ENCODE measurements at regions not wholly inside any gene's neighbourhood (a gene's known extent, or its start where the extent isn't known, plus 50 kb on each side); places are given as distances from the start of the nearest gene placed in this dataset.

- intact Hi-C loops (cut with micrococcal nuclease; ENCODE audit: unreplicated experiment): no loop called here
- H3K27ac Mint-ChIP-seq (ENCODE audit: unreplicated experiment): no peak overlapping the region
- H3K4me1 ChIP-seq: no peaks in the 10 kb centered on the region
- ChIA-PET POLR2A (no interaction called here), CTCF (no interaction called here)
- H3K4me3 Mint-ChIP-seq (ENCODE audit: unreplicated experiment): no peak overlapping the region
- TF ChIP-seq CTCF (IDR thresholded peaks at IDR 0.05; ENCODE audit: insufficient read depth in 1 of 2, low read depth in 1 of 2, low read length in 1 of 2, severe bottlenecking in 1 of 2, unreplicated experiment in 1 of 2): no peak
- H3K4me3 ChIP-seq (ENCODE audit: low read depth, low read length): no peak overlapping the region
- H3K9me3 Mint-ChIP-seq (ENCODE audit: unreplicated experiment): no peaks in the 10 kb centered on the region
- BruUV-seq (replicated peaks): no TSS peak
- peaks cover 2% of the 10 kb centered on the region for H3K27me3 Mint-ChIP-seq (ENCODE audit: insufficient read depth, unreplicated experiment)
- DNase-seq: no peak
- no peaks in the 10 kb centered on the region for H3K4me1 Mint-ChIP-seq (ENCODE audit: low read depth, unreplicated experiment)
- H3K36me3 ChIP-seq (ENCODE audit: control insufficient read depth, insufficient read depth, low read length): no peaks in the 10 kb centered on the region
- no peaks in the 10 kb centered on the region for H3K27me3 ChIP-seq (replicated peaks; ENCODE audit: control insufficient read depth, insufficient read depth, low read length)
- no peaks in the 10 kb centered on the region for H3K36me3 Mint-ChIP-seq (ENCODE audit: insufficient read depth, unreplicated experiment)
- H3K9me3 ChIP-seq: no peaks in the 10 kb centered on the region
Observed at GRCh38 chr2:235357881-235358280, 136.0 kb upstream of the AGAP1 start.

- no TSS peak for BruUV-seq (replicated peaks)
- intact Hi-C loops (cut with micrococcal nuclease; ENCODE audit: unreplicated experiment): no loop called here
- CTCF ChIA-PET: no interaction called here
Observed at GRCh38 chr2:235358981-235359471, 134.8 kb upstream of the AGAP1 start.

GRCh38 chr2:235360446-235360845 lies 133.4 kb upstream of the AGAP1 start:
- Mint-ChIP-seq H3K4me3 (ENCODE audit: unreplicated experiment) (no peak overlapping the region), H3K9me3 (ENCODE audit: unreplicated experiment) (no peaks in the 10 kb centered on the region), H3K4me1 (ENCODE audit: low read depth, unreplicated experiment) (no peaks in the 10 kb centered on the region), H3K27ac (ENCODE audit: unreplicated experiment) (no peak overlapping the region), H3K27me3 (ENCODE audit: insufficient read depth, unreplicated experiment) (peaks cover 2% of the 10 kb centered on the region), H3K36me3 (ENCODE audit: insufficient read depth, unreplicated experiment) (no peaks in the 10 kb centered on the region)
- no peaks in the 10 kb centered on the region for H3K36me3 ChIP-seq (ENCODE audit: control insufficient read depth, insufficient read depth, low read length)
- no peak for DNase-seq
- no peaks in the 10 kb centered on the region for H3K9me3 ChIP-seq
- no peaks in the 10 kb centered on the region for H3K4me1 ChIP-seq
- ChIA-PET CTCF (no interaction called here), POLR2A (no interaction called here)
- no peaks in the 10 kb centered on the region for H3K27me3 ChIP-seq (replicated peaks; ENCODE audit: control insufficient read depth, insufficient read depth, low read length)
- H3K4me3 ChIP-seq (ENCODE audit: low read depth, low read length): no peak overlapping the region
- intact Hi-C loops (cut with micrococcal nuclease; ENCODE audit: unreplicated experiment): no loop called here
- no peak for TF ChIP-seq CTCF (IDR thresholded peaks at IDR 0.05; ENCODE audit: insufficient read depth in 1 of 2, low read depth in 1 of 2, low read length in 1 of 2, severe bottlenecking in 1 of 2, unreplicated experiment in 1 of 2)
- BruUV-seq (replicated peaks): no TSS peak

More at GRCh38 chr2:235358981-235359471, 134.8 kb upstream of the AGAP1 start:
- Histone ChIP-seq H3K9me3 (no peaks in the 10 kb centered on the region), H3K36me3 (ENCODE audit: control insufficient read depth, insufficient read depth, low read length) (no peaks in the 10 kb centered on the region), H3K4me1 (no peaks in the 10 kb centered on the region), H3K27me3 (replicated peaks; ENCODE audit: control insufficient read depth, insufficient read depth, low read length) (no peaks in the 10 kb centered on the region), H3K4me3 (ENCODE audit: low read depth, low read length) (no peak overlapping the region)
- H3K27me3 Mint-ChIP-seq (ENCODE audit: insufficient read depth, unreplicated experiment): peaks cover 2% of the 10 kb centered on the region
- no peaks in the 10 kb centered on the region for H3K36me3 Mint-ChIP-seq (ENCODE audit: insufficient read depth, unreplicated experiment)
- no peaks in the 10 kb centered on the region for H3K4me1 Mint-ChIP-seq (ENCODE audit: low read depth, unreplicated experiment)
- no peak for TF ChIP-seq CTCF (IDR thresholded peaks at IDR 0.05; ENCODE audit: insufficient read depth in 1 of 2, low read depth in 1 of 2, low read length in 1 of 2, severe bottlenecking in 1 of 2, unreplicated experiment in 1 of 2)
- H3K4me3 Mint-ChIP-seq (ENCODE audit: unreplicated experiment): no peak overlapping the region
- POLR2A ChIA-PET: no interaction called here
- no peaks in the 10 kb centered on the region for H3K9me3 Mint-ChIP-seq (ENCODE audit: unreplicated experiment)
- DNase-seq: no peak
- H3K27ac Mint-ChIP-seq (ENCODE audit: unreplicated experiment): no peak overlapping the region
